Thyroid gland (tissue), 4 donors: ENCODE measurements at regions not wholly inside any gene's neighbourhood (a gene's known extent, or its start where the extent isn't known, plus 50 kb on each side); places are given as distances from the start of the nearest gene placed in this dataset.

Source experiments
- DNase-seq, 2 donors: peaks; one replicate each; pipeline ENCODE4 v3.0.0-alpha.2; 2019
- H3K27ac ChIP-seq, 3 donors: fragments of 200-600 bp; sonication (generic); 1 replicate in 2 of 3; 2 replicates in 1 of 3; pipeline ENCODE4 v1.5.1; 2016 to 2019; ENCODE audit warnings: mild to moderate bottlenecking in 1 of 3, moderate library complexity in 1 of 3
- H3K27me3 ChIP-seq: fragments of 200-600 bp; sonication (generic); one replicate; pipeline ENCODE4 v1.5.1; 2019
- H3K36me3 ChIP-seq, 2 donors: fragments of 200-600 bp; sonication (generic); one replicate each; pipeline ENCODE4 v1.5.1; 2016 to 2019
- H3K4me1 ChIP-seq, 2 donors: fragments of 200-600 bp; sonication (generic); one replicate each; pipeline ENCODE4 v1.5.1; 2017 to 2019
- H3K4me3 ChIP-seq, 3 donors: fragments of 200-600 bp; sonication (generic); replicated peaks in 1 of 3; 1 replicate in 2 of 3; 2 replicates in 1 of 3; pipeline ENCODE4 v1.5.1; 2016; ENCODE audit warnings: mild to moderate bottlenecking in 1 of 3
- H3K9me3 ChIP-seq: fragments of 200-600 bp; sonication (generic); one replicate; pipeline ENCODE4 v1.5.1; 2017
- POLR2A ChIP-seq, 2 donors: fragments of 450-650 bp; IDR thresholded peaks; one replicate each; pipeline ENCODE4 v1.6.1; 2017; ENCODE audit warnings: antibody characterized with exemption in 2 of 2, mild to moderate bottlenecking in 2 of 2, moderate library complexity in 1 of 2
- WGBS, 2 donors: methylation state at CpG; one replicate each; pipeline ENCODE4 v1.1.5; 2017; 5-methylcytosine and 5-hydroxymethylcytosine counted together
- intact Hi-C: fragments of 100-400 bp; cut with DNase I; formaldehyde crosslinking; loops from one replicate; pipeline ENCODE4 v1.15.1; 2023
- TF ChIP-seq, protein P1 (sequence below), 6 experiments: fragments of 200-600 bp in 3 of 6; fragments of 450-650 bp in 3 of 6; sonication (generic) in 3 of 6; IDR thresholded peaks; one replicate each; pipeline ENCODE4 v1.5.1; 2016 to 2019; ENCODE audit warnings: antibody characterized with exemption in 6 of 6, mild to moderate bottlenecking in 2 of 6, inconsistent platforms in 1 of 6, moderate library complexity in 1 of 6

DNA sequence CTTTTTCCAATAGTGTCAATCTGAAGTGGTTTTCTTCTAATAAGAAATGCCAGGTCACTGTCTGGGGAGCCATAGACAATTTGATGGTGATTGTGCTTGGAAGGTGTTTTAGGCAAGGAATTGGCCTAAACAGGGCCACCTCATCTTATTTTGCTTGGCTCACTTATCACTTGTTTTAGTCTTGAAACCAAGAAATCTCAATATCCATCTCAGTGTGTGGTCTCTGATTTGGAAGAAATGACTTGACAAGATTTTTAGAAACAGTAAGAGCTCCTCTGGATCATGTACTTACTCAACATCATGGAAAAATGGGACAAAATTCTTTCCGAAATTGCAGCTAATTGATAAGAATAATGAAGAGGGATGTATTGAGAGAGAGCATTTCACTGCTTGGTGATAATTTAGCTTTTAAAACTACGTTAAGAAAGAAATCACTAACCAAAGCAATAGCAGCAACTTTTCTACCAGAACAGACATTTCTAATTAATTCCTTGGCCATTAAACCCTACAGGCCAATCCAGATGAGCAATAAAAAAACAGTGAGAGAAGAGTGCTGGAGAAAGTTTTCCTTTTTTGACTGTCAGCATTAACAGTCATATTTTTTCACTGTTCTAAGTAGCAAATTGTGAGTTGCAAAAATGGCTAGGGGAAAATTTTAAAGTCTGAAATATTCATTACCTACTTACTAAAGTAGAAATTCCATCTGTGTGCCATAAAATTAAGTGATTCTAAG is 157.3 kb downstream of the AEBP2 start:
- Histone ChIP-seq H3K36me3 (no peaks in the 10 kb centered on the region), H3K27ac (no peak overlapping the region), H3K4me1 (no peaks in the 10 kb centered on the region), H3K27me3 (no peaks in the 10 kb centered on the region), H3K9me3 (no peaks in the 10 kb centered on the region), H3K4me3 (no peak overlapping the region)
- TF ChIP-seq POLR2A (IDR thresholded peaks at IDR 0.05) = no peak
- TF ChIP-seq, protein P1, sequence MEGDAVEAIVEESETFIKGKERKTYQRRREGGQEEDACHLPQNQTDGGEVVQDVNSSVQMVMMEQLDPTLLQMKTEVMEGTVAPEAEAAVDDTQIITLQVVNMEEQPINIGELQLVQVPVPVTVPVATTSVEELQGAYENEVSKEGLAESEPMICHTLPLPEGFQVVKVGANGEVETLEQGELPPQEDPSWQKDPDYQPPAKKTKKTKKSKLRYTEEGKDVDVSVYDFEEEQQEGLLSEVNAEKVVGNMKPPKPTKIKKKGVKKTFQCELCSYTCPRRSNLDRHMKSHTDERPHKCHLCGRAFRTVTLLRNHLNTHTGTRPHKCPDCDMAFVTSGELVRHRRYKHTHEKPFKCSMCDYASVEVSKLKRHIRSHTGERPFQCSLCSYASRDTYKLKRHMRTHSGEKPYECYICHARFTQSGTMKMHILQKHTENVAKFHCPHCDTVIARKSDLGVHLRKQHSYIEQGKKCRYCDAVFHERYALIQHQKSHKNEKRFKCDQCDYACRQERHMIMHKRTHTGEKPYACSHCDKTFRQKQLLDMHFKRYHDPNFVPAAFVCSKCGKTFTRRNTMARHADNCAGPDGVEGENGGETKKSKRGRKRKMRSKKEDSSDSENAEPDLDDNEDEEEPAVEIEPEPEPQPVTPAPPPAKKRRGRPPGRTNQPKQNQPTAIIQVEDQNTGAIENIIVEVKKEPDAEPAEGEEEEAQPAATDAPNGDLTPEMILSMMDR (IDR thresholded peaks at IDR 0.05) = no peak
- no peak for DNase-seq
- WGBS, 2 donors = 55 to 80% methylated on average over 2 of the region's 2 CpGs
- intact Hi-C loops = no loop called here

DNA sequence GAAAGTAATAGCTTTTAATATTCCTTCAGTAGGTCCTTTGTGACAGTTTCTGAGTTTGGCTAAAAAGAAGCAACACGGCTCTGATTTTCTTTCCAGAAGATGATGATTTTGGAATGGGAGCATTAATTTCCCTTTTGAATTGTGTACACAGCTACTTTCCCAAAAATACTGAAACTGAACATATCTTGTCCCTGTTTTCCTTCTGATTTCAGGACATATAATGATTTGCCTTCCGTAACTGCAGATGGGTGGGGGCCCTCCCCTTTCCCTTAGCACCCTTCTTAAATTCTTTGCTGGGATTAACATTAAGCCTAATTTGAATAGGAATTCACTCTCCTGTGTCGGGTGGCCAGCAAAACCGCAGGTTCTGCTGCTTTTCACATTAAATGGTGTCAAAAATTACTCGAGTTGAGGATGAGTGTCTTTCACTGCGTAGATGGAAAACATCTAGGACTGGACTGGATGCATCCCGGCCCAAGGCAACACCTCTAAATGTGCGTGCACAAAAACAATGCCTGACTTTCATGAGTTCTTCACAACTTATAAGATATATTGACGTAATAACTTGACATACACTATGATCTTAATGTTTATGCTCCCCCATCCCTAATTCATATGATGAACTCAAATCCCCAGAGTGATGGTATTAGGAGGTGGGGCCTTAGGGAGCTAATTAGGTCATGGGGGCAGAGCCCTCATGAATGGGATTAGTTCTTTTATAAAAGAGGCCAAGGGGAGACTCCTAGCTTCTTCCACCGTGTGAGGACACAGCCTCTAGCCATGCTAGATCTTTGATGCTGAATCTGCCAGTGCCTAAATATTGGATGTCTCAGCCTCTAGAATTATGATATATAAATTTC is 158.1 kb downstream of the AEBP2 start:
- WGBS, 2 donors = 68 to 70% methylated on average over 10 of the region's 10 CpGs
- no peaks in the 10 kb centered on the region for H3K36me3 ChIP-seq
- H3K9me3 ChIP-seq = no peaks in the 10 kb centered on the region
- H3K4me3 ChIP-seq = no peak overlapping the region
- H3K4me1 ChIP-seq = no peaks in the 10 kb centered on the region
- H3K27me3 ChIP-seq = no peaks in the 10 kb centered on the region
- no peak for DNase-seq
- TF ChIP-seq POLR2A (IDR thresholded peaks at IDR 0.05) = no peak
- TF ChIP-seq, protein P1 (IDR thresholded peaks at IDR 0.05) = no peak
- intact Hi-C loops = no loop called here
- no peak overlapping the region for H3K27ac ChIP-seq

DNA sequence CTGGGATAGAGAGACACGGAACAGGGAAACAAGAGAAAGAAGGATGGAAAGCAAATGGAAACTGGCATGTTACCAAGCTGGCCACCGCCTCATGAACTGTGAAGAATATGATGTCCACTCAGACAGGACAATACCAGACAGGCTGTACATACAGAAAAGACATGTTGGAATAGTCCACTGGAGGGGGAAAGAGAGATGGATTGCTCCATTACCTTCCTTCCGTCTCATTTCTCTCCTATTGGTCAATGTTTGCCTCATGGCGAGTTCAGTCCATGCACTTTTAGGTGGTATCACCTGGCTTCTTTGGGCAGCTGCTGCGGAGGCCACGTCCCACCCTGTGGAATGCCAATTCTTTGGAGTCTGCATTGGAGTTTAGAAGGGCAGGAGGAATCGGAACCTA is 166.4 kb downstream of the AEBP2 start:
- no peak for DNase-seq
- intact Hi-C loops = no loop called here
- no peak overlapping the region for H3K27ac ChIP-seq
- no peak overlapping the region for H3K4me3 ChIP-seq
- no peaks in the 10 kb centered on the region for H3K4me1 ChIP-seq
- no peaks in the 10 kb centered on the region for H3K36me3 ChIP-seq
- H3K9me3 ChIP-seq = no peaks in the 10 kb centered on the region
- TF ChIP-seq, protein P1 (IDR thresholded peaks at IDR 0.05) = no peak
- TF ChIP-seq POLR2A (IDR thresholded peaks at IDR 0.05) = no peak
- WGBS, 2 donors = 93 to 94% methylated on average over 7 of the region's 7 CpGs
- H3K27me3 ChIP-seq = no peaks in the 10 kb centered on the region

DNA sequence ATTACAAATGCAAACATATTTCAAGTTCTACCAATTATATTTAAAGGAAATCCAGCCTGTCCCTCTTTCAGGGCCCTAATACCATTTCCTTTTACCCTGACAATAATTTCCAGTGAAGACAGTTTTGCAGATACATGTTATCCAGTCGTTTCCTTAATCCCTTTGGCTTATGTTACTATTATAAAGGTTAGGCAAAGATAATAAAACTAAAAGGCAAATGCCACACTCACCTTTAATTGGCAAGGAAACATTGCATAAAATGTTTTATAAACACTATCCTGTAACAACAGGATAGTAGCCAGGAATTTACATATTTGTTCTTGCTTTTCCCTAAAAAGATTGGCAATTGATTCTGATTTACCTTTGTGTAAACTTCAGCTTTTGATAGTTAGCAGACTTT is 168.7 kb downstream of the AEBP2 start:
- Histone ChIP-seq H3K4me3 (no peak overlapping the region), H3K9me3 (no peaks in the 10 kb centered on the region), H3K4me1 (no peaks in the 10 kb centered on the region), H3K36me3 (no peaks in the 10 kb centered on the region), H3K27me3 (no peaks in the 10 kb centered on the region), H3K27ac (no peak overlapping the region)
- 51 to 65% methylated on average over 1 of the region's 1 CpG for WGBS, 2 donors
- DNase-seq = no peak
- intact Hi-C loops = no loop called here
- TF ChIP-seq POLR2A (IDR thresholded peaks at IDR 0.05) = no peak
- TF ChIP-seq, protein P1 (IDR thresholded peaks at IDR 0.05) = no peak

DNA sequence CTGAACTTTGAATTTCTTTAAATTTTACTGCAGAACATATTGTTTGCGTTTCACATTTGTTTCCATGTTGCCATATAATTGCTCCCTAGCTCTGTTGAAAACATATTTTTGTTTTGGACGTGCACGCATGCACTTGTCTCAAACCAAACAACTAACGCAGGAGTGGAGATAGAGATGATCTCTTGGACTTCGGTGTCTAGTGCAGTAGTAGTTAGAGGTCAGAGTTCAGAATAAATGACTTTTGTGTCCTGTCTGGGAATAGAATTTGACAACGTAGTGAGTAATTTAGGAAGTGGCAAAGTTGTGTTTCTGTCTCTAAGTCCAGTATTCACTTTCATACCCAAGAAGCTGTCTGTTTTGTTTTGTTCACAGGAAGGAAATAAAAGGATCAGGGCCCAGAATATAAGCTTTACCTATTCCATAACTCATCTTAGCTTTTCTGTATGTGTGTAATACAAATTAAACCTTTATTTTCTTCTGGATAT is 173.8 kb downstream of the AEBP2 start:
- H3K4me1 ChIP-seq = no peaks in the 10 kb centered on the region
- no peak overlapping the region for H3K27ac ChIP-seq
- WGBS, 2 donors = 86 to 87% methylated on average over 6 of the region's 6 CpGs
- TF ChIP-seq, protein P1 (IDR thresholded peaks at IDR 0.05) = no peak
- no peak for TF ChIP-seq POLR2A (IDR thresholded peaks at IDR 0.05)
- no peak overlapping the region for H3K4me3 ChIP-seq
- no peaks in the 10 kb centered on the region for H3K36me3 ChIP-seq
- intact Hi-C loops = no loop called here
- no peak for DNase-seq
- no peaks in the 10 kb centered on the region for H3K9me3 ChIP-seq
- H3K27me3 ChIP-seq = no peaks in the 10 kb centered on the region
